Ishikawa (cell line): ENCODE measurements at regions not wholly inside any gene's neighbourhood (a gene's known extent, or its start where the extent isn't known, plus 50 kb on each side); places are given as distances from the start of the nearest gene placed in this dataset.

Experiments used
- EGR1 ChIP-seq: IDR thresholded peaks from 2 replicates; pipeline ENCODE4 v1.6.1; 2012
- FOXM1 ChIP-seq: IDR thresholded peaks from 2 replicates; pipeline ENCODE4 v1.6.1; 2012; ENCODE audit warnings: low read depth, borderline replicate concordance
- MAX ChIP-seq: IDR thresholded peaks from 2 replicates; pipeline ENCODE4 v1.6.1; 2012
- RAD21 ChIP-seq: IDR thresholded peaks from 2 replicates; pipeline ENCODE4 v1.6.1; 2012; ENCODE audit warnings: low read depth
- REST ChIP-seq: IDR thresholded peaks from 2 replicates; pipeline ENCODE4 v1.6.1; 2012; ENCODE audit warnings: low read depth, mild to moderate bottlenecking

GRCh38 chr21:15667010-15667409, 62.8 kb upstream of the USP25 start:
- TF ChIP-seq MAX (no peak), EGR1 (no peak), RAD21 (no peak), FOXM1 (no peak), REST (no peak)
